Lower lobe of right lung (tissue), 2 donors: ENCODE measurements at regions not wholly inside any gene's neighbourhood (a gene's known extent, or its start where the extent isn't known, plus 50 kb on each side); places are given as distances from the start of the nearest gene placed in this dataset.
"Not testable (repeated sequence)": the region's sequence is repeated elsewhere in the genome, so short reads cannot be mapped to it uniquely, and the experiment has no call there.

ENCODE experiments used
- ATAC-seq, 2 donors: fragments of 200-7000 bp; cut with Tn5 transposase; one replicate each; pipeline ENCODE4 v1.9.1; 2020 to 2022; ENCODE audit warnings: mild to moderate bottlenecking in 2 of 2, moderate library complexity in 2 of 2
- DNase-seq: peaks from one replicate; pipeline ENCODE4 v3.0.0-alpha.2; 2020
- H3K27ac ChIP-seq: fragments of 200-600 bp; one replicate; pipeline ENCODE4 v1.8.0; 2022
- H3K27me3 ChIP-seq: fragments of 200-600 bp; one replicate; pipeline ENCODE4 v1.8.0; 2022; ENCODE audit warnings: low read depth
- H3K36me3 ChIP-seq: fragments of 200-600 bp; one replicate; pipeline ENCODE4 v1.8.0; 2022; ENCODE audit warnings: mild to moderate bottlenecking
- H3K4me1 ChIP-seq: fragments of 200-600 bp; one replicate; pipeline ENCODE4 v1.8.0; 2022
- H3K4me3 ChIP-seq: fragments of 200-600 bp; one replicate; pipeline ENCODE4 v1.8.0; 2022; ENCODE audit warnings: mild to moderate bottlenecking
- H3K9me3 ChIP-seq: fragments of 200-600 bp; one replicate; pipeline ENCODE4 v1.8.0; 2022
- intact Hi-C: fragments of 100-400 bp; cut with DNase I; formaldehyde crosslinking; loops from one replicate; pipeline ENCODE4 v1.11.0; 2022
- donor health status: DM: no; HTN: yes; CAD: no; lungs with severe emphysema.

DNA sequence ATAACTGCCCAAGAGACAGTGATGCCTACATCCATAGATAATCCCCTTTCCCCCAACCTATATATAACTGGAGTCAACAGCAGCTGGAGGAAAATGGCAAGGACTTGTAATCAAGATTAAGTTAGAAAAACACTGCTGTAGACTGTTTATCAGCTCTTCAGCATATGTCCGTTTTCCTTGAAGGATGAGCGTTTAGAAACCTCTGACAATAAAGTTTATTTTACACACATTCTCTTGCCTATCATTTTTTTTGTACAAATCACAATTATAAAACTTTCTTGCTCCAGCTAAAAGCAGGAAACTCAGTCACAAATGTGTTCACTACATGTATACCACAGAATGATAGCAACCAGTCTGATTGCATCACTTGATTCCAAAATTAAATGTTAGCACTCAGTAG, 50.8 kb downstream of the PPIAL4G start:
- H3K9me3 ChIP-seq, H3K27ac ChIP-seq, H3K4me1 ChIP-seq, DNase-seq, intact Hi-C loops, H3K4me3 ChIP-seq, H3K36me3 ChIP-seq, ATAC-seq, H3K27me3 ChIP-seq: not testable (repeated sequence)

DNA sequence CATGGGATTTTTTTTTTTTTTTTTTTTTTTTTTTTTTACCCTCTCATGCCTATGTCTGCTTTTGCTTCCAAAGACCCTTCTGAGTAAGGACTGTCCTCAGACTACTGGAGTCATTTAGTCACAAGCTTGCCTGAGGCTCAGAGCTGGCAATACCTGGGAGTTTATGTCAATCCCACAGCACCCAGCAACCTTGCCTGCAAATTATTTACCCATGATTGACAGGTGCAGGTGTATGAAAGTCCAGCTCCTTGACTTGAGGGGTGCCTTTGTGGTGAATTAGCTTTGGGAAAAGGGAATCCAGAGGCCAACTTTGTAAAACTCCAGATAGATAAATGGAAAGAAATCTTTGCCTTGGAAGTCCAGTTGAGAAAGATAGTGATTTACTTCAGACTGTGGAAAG, 53.2 kb downstream of the PPIAL4G start:
- H3K36me3 ChIP-seq, H3K9me3 ChIP-seq, H3K4me1 ChIP-seq, DNase-seq, H3K4me3 ChIP-seq, H3K27me3 ChIP-seq, H3K27ac ChIP-seq, ATAC-seq, intact Hi-C loops: not testable (repeated sequence)

DNA sequence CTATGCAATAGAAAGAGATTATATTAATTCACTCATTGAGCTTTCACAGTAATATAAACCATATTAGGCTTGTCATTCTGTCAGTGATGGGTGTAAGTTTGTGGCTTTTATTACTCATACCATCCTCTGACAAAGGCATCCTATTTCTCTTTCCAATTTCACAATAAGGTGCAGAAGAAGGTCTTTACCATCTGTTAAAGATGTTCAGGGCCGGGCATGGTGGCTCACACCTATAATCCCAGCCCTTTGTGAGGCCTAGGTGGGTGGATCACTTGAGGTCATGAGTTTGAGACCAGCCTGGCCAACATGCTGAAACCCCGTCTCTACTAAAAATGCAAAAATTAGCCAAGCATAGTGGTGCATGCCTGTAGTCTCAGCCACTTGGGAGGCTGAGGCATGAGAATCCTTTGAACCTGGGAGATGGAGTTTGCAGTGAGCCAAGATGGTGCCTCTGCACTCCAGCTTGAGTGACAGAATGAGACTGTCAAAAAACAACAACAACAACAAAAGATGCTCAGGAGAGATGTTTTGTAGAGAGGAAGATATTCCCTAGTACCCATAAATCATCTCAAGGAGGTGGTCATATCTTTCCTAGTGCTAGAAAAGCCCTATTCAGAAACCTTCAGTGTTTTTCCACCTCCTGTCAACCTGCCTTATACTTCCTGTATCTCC, 56.0 kb downstream of the PPIAL4G start:
- H3K27me3 ChIP-seq, H3K9me3 ChIP-seq, ATAC-seq, intact Hi-C loops, H3K4me3 ChIP-seq, H3K27ac ChIP-seq, H3K4me1 ChIP-seq, H3K36me3 ChIP-seq, DNase-seq: not testable (repeated sequence)

- intact Hi-C loops, H3K36me3 ChIP-seq, H3K4me3 ChIP-seq, H3K4me1 ChIP-seq, DNase-seq, H3K27ac ChIP-seq, H3K9me3 ChIP-seq, ATAC-seq, H3K27me3 ChIP-seq: not testable (repeated sequence)
Observed at GRCh38 chr1:148426385-148426784, 56.7 kb downstream of the PPIAL4G start.

DNA sequence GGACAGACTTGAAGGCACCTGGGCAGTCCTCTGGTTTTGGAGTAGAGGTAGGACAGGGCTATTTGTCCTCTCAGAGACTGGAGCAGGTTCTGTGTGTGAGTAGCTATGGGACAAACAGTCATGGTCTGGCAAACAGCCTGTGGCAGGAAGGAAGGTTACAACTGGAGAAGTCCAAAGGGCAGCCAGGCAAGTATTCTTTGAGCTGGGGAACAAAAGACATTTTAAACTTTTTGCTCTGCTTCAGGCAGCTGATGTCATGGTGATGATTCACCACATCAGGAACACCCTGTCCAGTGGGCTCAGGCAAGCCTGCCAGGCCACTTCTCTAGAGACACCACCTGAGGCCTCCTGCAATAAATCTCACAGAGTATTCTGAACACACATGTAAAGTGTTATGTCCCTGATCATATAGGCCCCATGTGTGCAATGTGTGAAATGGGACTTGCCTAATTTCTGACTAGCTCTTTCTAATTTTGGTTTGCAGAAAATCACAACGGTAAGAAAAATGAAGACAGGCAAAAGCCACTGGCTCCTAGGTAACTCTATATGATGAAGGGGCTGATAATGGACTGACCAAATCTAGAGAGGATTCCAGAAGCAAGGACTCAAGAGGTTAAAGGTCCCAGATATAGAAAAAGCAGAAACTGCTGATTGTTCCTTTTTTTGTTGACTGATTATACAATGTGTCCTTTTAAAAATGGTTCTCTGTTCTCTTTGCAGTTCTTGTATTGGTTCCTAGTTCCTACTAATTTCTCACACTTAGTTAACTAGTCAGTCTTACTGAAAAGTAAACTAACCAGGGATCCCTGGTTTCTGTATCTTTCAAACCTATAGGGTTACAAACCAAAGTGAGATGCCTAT, 58.7 kb downstream of the PPIAL4G start:
- DNase-seq, H3K27me3 ChIP-seq, H3K4me1 ChIP-seq, H3K36me3 ChIP-seq, intact Hi-C loops, H3K27ac ChIP-seq, H3K4me3 ChIP-seq, H3K9me3 ChIP-seq: not testable (repeated sequence)
- peak; percentile 74 to 78 for ATAC-seq

DNA sequence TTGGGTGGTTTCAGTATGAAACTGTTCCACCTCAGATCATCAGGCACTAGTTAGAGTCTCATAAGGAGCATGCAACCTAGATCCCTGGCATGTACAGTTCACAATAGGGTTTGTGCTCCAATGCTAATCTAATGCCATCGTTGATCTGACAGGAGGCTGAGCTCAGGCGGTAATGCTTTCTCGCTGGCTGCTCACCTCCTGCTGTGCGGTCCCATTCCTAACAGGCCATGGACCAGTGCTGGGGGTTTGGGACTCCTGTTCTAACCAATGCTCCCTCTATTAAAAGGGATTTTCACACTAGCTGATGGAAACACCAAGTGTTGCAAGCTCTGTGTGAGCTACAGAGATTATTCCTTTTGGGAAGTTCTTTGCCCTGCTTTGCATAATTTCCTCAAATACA, 60.2 kb downstream of the PPIAL4G start:
- H3K27ac ChIP-seq, intact Hi-C loops, DNase-seq: not testable (repeated sequence)

DNA sequence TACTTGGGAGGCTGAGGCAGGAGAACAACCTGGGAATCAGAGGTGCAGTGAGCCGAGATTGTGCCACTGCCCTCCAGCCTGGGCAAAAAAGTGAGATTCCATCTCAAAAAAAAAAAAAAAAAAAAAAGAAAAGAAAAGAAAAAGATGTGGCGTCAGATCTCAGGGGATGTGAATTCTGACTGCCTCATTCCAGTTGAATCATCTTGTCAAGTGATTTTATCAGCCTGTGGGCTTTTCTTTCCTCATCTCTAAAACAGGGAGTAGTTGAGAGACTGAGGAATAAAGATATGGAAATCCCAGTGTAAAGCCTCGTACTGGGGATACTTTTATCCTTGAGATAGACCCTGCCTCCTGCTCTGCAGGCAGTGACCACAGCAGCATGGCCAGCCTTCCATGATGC, 65.9 kb downstream of the PPIAL4G start:
- H3K4me1 ChIP-seq, H3K27me3 ChIP-seq, H3K4me3 ChIP-seq, DNase-seq, ATAC-seq, H3K27ac ChIP-seq, intact Hi-C loops, H3K36me3 ChIP-seq, H3K9me3 ChIP-seq: not testable (repeated sequence)

More for the DNA sequence above, 60.2 kb downstream of the PPIAL4G start:
- H3K27me3 ChIP-seq, H3K4me1 ChIP-seq, H3K36me3 ChIP-seq, H3K4me3 ChIP-seq, H3K9me3 ChIP-seq, ATAC-seq: not testable (repeated sequence)

- H3K9me3 ChIP-seq, H3K4me3 ChIP-seq, intact Hi-C loops, DNase-seq, H3K4me1 ChIP-seq, H3K36me3 ChIP-seq, H3K27ac ChIP-seq, ATAC-seq, H3K27me3 ChIP-seq: not testable (repeated sequence)
Observed at GRCh38 chr1:148413385-148413784, 69.7 kb downstream of the PPIAL4G start.

GRCh38 chr1:148404786-148405568, 78.1 kb downstream of the PPIAL4G start:
- H3K4me1 ChIP-seq, H3K27me3 ChIP-seq, H3K27ac ChIP-seq, DNase-seq, H3K9me3 ChIP-seq, H3K36me3 ChIP-seq, intact Hi-C loops, H3K4me3 ChIP-seq, ATAC-seq: not testable (repeated sequence)

- H3K36me3 ChIP-seq, DNase-seq, ATAC-seq, H3K4me3 ChIP-seq, intact Hi-C loops, H3K4me1 ChIP-seq, H3K9me3 ChIP-seq, H3K27ac ChIP-seq, H3K27me3 ChIP-seq: not testable (repeated sequence)
Observed at GRCh38 chr1:148403925-148404324, 79.2 kb downstream of the PPIAL4G start.

GRCh38 chr1:148403085-148403456, 80.0 kb downstream of the PPIAL4G start:
- H3K27ac ChIP-seq, H3K4me1 ChIP-seq, DNase-seq, H3K36me3 ChIP-seq, ATAC-seq, H3K27me3 ChIP-seq, H3K9me3 ChIP-seq, intact Hi-C loops: not testable (repeated sequence)
- H3K4me3 ChIP-seq = peak overlapping the region; percentile 63

DNA sequence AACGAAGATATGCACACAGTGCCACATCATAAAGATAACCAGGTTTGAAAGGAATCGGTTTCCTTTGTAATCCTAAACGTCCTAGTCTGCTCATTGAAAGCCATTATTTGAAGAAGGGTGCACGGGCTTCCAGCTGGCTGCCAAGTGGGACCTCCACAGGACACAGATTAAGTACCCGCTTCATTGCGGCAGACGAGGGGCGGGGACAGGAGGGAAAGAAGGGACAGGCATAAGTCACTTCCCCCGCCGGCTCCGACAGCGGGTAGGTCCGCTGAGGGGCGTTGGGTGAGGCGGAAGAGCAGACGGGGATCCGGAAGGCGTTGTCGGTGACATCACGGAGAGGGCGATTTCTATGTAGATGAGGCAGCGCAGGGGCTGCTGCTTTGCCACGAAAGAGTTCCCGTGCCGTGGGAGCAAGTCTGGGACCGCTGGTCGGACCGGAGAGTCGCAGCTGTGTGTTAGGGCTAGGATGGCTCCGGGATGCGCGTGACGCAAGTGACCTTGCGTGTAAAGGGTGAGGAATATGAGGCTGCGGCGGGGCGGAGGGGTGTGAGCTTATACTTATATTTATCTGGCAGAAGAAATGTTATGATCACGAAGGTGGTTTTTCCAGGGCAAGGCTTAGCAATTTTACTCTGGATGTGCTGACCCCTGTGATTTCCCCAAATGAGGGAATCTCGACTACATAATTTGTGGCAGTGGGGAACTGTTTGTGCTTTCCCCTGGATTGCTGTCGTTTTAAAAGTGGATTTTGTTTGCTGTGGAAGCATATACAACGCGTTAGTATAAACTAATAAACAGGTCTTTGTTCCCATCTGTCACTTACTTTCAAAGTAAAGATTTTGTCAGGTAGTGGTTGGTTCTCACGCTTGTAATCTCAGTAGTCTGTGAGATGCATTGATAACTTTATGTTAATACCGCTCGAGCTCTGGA, 80.7 kb downstream of the PPIAL4G start:
- ATAC-seq (peak; percentile 96 to 98), DNase-seq (peak; percentile 93)
- H3K4me1 ChIP-seq, intact Hi-C loops, H3K36me3 ChIP-seq, H3K27me3 ChIP-seq, H3K9me3 ChIP-seq: not testable (repeated sequence)
- H3K27ac ChIP-seq = peak overlapping the region; percentile 84
- H3K4me3 ChIP-seq = peak overlapping the region; percentile 63

DNA sequence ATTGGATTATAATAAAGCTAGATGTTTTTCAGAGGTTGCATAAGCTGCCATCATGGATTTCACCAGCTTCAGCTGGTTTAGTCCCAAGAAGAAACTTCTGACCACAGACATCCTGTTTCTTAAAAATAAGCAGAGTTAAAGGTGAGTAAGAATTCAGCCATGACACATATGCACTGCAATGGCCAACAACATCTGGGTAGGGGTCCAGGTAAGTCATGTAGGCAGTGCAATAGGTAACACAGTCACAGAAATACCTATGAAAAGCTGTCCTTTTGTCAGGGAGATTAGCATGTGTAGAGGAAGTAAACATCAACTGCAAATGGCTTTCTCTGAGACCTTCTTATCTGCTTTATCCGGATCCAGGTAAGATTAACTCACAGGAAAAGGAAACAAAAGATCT, 85.6 kb downstream of the PPIAL4G start:
- H3K9me3 ChIP-seq, intact Hi-C loops: not testable (repeated sequence)

More for the DNA sequence above, 85.6 kb downstream of the PPIAL4G start:
- ATAC-seq, H3K4me1 ChIP-seq, H3K36me3 ChIP-seq, H3K27me3 ChIP-seq, DNase-seq, H3K27ac ChIP-seq, H3K4me3 ChIP-seq: not testable (repeated sequence)
